ENCODE measurements at regions not wholly inside any gene's neighbourhood (a gene's known extent, or its start where the extent isn't known, plus 50 kb on each side); places are given as distances from the start of the nearest gene placed in this dataset.
"Not testable (repeated sequence)": the region's sequence is repeated elsewhere in the genome, so short reads cannot be mapped to it uniquely, and the experiment has no call there.

- no peak for DNase-seq
Observed at GRCh38 chr3:161602475-161602874, 105.9 kb downstream of the OTOL1 start.

- DNase-seq: no peak
Observed at GRCh38 chr3:161602918-161603317, 106.3 kb downstream of the OTOL1 start.

GRCh38 chr3:161607056-161607455, 110.4 kb downstream of the OTOL1 start:
- DNase-seq: no peak

- DNase-seq: no peak
Observed at GRCh38 chr3:161619351-161619750, 122.7 kb downstream of the OTOL1 start.

GRCh38 chr3:161630794-161631193, 134.2 kb downstream of the OTOL1 start:
- peak; percentile 20 for DNase-seq

GRCh38 chr3:161631536-161631935, 134.9 kb downstream of the OTOL1 start:
- DNase-seq: no peak

- DNase-seq: no peak
Observed at GRCh38 chr3:161637559-161637958, 141.0 kb downstream of the OTOL1 start.

GRCh38 chr3:161639095-161639494, 142.5 kb downstream of the OTOL1 start:
- not testable (repeated sequence) for DNase-seq

GRCh38 chr3:161640181-161640580, 143.6 kb downstream of the OTOL1 start:
- no peak for DNase-seq

GRCh38 chr3:161641287-161641686, 144.7 kb downstream of the OTOL1 start:
- no peak for DNase-seq

GRCh38 chr3:161644891-161645635, 148.5 kb downstream of the OTOL1 start:
- DNase-seq: no peak

GRCh38 chr3:161647936-161648470, 151.4 kb downstream of the OTOL1 start:
- DNase-seq: no peak

GRCh38 chr3:161649900-161650484, 153.4 kb downstream of the OTOL1 start:
- DNase-seq: no peak

GRCh38 chr3:161657786-161658185, 161.2 kb downstream of the OTOL1 start:
- no peak for DNase-seq

- no peak for DNase-seq
Observed at GRCh38 chr3:161671141-161671540, 174.5 kb downstream of the OTOL1 start.

- DNase-seq: no peak
Observed at GRCh38 chr3:161672478-161672877, 175.9 kb downstream of the OTOL1 start.

- no peak for DNase-seq
Observed at GRCh38 chr3:161673866-161674265, 177.3 kb downstream of the OTOL1 start.

- no peak for DNase-seq
Observed at GRCh38 chr3:161674402-161674801, 177.8 kb downstream of the OTOL1 start.

GRCh38 chr3:161681831-161682230, 185.2 kb downstream of the OTOL1 start:
- not testable (repeated sequence) for DNase-seq

GRCh38 chr3:161682715-161683114, 186.1 kb downstream of the OTOL1 start:
- DNase-seq: no peak

GRCh38 chr3:161689584-161690298, 193.1 kb downstream of the OTOL1 start:
- DNase-seq: no peak

GRCh38 chr3:161690299-161690620, 193.7 kb downstream of the OTOL1 start:
- DNase-seq: no peak

- DNase-seq: no peak
Observed at GRCh38 chr3:161691677-161692076, 195.1 kb downstream of the OTOL1 start.
